ENCODE measurements at regions not wholly inside any gene's neighbourhood (a gene's known extent, or its start where the extent isn't known, plus 50 kb on each side); places are given as distances from the start of the nearest gene placed in this dataset.

DNA sequence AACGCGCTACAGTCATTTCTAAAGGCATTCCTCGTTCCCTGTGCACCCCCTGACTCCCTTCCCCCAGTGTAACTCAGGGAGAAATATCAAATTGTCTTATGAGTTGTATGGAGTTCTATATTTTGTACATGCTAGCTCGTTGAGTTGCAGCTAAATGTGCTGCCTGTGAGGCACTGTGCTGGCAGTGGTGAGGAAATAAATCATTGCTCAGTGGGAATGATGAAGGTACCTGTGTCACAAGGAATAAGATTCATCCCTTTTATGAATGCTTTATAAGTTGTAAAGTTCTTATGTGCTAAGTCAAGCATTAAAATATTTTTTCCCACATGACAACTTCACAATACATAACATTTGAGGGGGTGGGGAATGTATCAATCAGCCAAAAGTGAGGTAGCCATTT lies 939.6 kb upstream of the CRIM1 start:
- H3K79me2 ChIP-seq (ENCODE audit: insufficient read depth, low read length) = no peaks in the 10 kb centered on the region
- H3K27me3 ChIP-seq (ENCODE audit: insufficient read depth, low read length, poor library complexity, severe bottlenecking) = no peaks in the 10 kb centered on the region
- H3K4me1 ChIP-seq (ENCODE audit: insufficient read depth, low read length, poor library complexity, severe bottlenecking) = no peaks in the 10 kb centered on the region
- no peak overlapping the region for H2AFZ ChIP-seq (ENCODE audit: low read length)
- H3K9me2 ChIP-seq (replicated peaks; ENCODE audit: low read depth, low read length) = no peaks in the 10 kb centered on the region
- H3K4me2 ChIP-seq (ENCODE audit: low read depth, low read length, poor library complexity, severe bottlenecking) = no peak overlapping the region
- no peaks in the 10 kb centered on the region for H3K36me3 ChIP-seq (ENCODE audit: insufficient read depth, low read length)
- H3K4me3 ChIP-seq (ENCODE audit: low read length, poor library complexity, severe bottlenecking) = no peak overlapping the region
- H4K20me1 ChIP-seq (ENCODE audit: insufficient read depth, low read length, poor library complexity, severe bottlenecking) = no peaks in the 10 kb centered on the region
- no peaks in the 10 kb centered on the region for H3F3A ChIP-seq (ENCODE audit: low read depth)
- H3K9me3 ChIP-seq (ENCODE audit: insufficient read depth, low read depth, low read length) = no peaks in the 10 kb centered on the region
- TF ChIP-seq, protein P1, sequence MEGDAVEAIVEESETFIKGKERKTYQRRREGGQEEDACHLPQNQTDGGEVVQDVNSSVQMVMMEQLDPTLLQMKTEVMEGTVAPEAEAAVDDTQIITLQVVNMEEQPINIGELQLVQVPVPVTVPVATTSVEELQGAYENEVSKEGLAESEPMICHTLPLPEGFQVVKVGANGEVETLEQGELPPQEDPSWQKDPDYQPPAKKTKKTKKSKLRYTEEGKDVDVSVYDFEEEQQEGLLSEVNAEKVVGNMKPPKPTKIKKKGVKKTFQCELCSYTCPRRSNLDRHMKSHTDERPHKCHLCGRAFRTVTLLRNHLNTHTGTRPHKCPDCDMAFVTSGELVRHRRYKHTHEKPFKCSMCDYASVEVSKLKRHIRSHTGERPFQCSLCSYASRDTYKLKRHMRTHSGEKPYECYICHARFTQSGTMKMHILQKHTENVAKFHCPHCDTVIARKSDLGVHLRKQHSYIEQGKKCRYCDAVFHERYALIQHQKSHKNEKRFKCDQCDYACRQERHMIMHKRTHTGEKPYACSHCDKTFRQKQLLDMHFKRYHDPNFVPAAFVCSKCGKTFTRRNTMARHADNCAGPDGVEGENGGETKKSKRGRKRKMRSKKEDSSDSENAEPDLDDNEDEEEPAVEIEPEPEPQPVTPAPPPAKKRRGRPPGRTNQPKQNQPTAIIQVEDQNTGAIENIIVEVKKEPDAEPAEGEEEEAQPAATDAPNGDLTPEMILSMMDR (conservative IDR thresholded peaks at IDR 0.05; ENCODE audit: low read length) = no peak
- no peak for TF ChIP-seq EZH2phosphoT487 (IDR thresholded peaks at IDR 0.05; ENCODE audit: borderline replicate concordance)
- no peak overlapping the region for H3K9ac ChIP-seq (ENCODE audit: low read depth, low read length, poor library complexity, severe bottlenecking)

DNA sequence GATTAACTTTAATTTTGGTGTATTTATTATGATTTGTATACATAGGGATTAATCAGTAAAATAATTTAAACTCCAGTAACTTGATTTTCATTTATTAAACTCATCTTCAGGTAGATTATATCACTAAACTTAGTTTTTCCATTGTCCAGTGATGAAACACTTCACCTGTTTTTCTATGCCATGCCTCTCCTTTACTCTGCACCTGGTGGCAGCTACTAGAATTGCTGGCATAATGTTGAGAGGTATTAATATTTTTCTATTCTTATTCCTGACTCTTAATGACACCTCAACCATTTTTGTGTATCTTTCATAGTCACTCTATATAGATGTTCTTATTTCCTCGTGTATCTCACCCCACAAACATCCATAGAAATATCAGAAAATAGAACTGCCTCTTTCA lies 940.3 kb upstream of the CRIM1 start:
- Histone ChIP-seq H3K36me3 (ENCODE audit: insufficient read depth, low read length) (no peaks in the 10 kb centered on the region), H3F3A (ENCODE audit: low read depth) (no peaks in the 10 kb centered on the region), H3K4me2 (ENCODE audit: low read depth, low read length, poor library complexity, severe bottlenecking) (no peak overlapping the region), H3K79me2 (ENCODE audit: insufficient read depth, low read length) (no peaks in the 10 kb centered on the region), H3K27me3 (ENCODE audit: insufficient read depth, low read length, poor library complexity, severe bottlenecking) (no peaks in the 10 kb centered on the region), H3K4me3 (ENCODE audit: low read length, poor library complexity, severe bottlenecking) (no peak overlapping the region), H3K9ac (ENCODE audit: low read depth, low read length, poor library complexity, severe bottlenecking) (no peak overlapping the region), H4K20me1 (ENCODE audit: insufficient read depth, low read length, poor library complexity, severe bottlenecking) (no peaks in the 10 kb centered on the region), H2AFZ (ENCODE audit: low read length) (no peak overlapping the region), H3K9me2 (replicated peaks; ENCODE audit: low read depth, low read length) (no peaks in the 10 kb centered on the region), H3K9me3 (ENCODE audit: insufficient read depth, low read depth, low read length) (no peaks in the 10 kb centered on the region), H3K4me1 (ENCODE audit: insufficient read depth, low read length, poor library complexity, severe bottlenecking) (no peaks in the 10 kb centered on the region)
- TF ChIP-seq, protein P1 (conservative IDR thresholded peaks at IDR 0.05; ENCODE audit: low read length) = peak; percentile 20; the same call in 1 of the 2 replicates
- TF ChIP-seq EZH2phosphoT487 (IDR thresholded peaks at IDR 0.05; ENCODE audit: borderline replicate concordance) = no peak

DNA sequence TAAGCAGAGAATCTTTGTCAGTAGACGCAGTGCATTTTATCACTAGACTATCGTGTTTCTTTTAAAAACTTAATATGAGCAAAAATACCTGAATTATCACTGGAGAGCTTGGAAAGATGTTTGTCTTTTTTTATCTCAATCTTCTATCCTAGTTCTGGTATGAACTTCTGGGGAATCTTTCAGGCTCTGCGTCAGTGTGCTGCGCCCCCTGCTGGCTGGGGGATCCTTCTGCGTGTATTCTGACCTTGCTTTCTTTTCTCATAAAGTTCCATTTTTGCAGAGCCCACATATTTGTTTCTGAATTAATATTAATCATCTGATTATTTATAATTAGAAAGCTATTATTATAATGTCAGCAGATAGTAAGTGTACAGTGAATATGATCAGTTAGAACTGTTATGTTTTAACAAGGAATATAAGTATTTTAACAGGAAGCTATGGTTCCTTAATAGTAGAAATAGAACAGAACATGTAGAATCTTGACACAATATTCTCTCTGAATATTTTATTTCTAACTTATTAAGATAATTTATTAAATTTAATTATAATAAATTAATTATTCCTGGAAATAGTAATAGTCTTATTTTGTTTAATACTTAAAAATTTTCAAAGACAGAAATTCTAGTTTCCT lies 945.0 kb upstream of the CRIM1 start:
- H3K4me2 ChIP-seq (ENCODE audit: low read depth, low read length, poor library complexity, severe bottlenecking) = no peak overlapping the region
- H3K27me3 ChIP-seq (ENCODE audit: insufficient read depth, low read length, poor library complexity, severe bottlenecking) = no peaks in the 10 kb centered on the region
- H3F3A ChIP-seq (ENCODE audit: low read depth) = no peaks in the 10 kb centered on the region
- H3K4me1 ChIP-seq (ENCODE audit: insufficient read depth, low read length, poor library complexity, severe bottlenecking) = no peaks in the 10 kb centered on the region
- H3K36me3 ChIP-seq (ENCODE audit: insufficient read depth, low read length) = no peaks in the 10 kb centered on the region
- H3K79me2 ChIP-seq (ENCODE audit: insufficient read depth, low read length) = no peaks in the 10 kb centered on the region
- no peaks in the 10 kb centered on the region for H4K20me1 ChIP-seq (ENCODE audit: insufficient read depth, low read length, poor library complexity, severe bottlenecking)
- no peaks in the 10 kb centered on the region for H3K9me3 ChIP-seq (ENCODE audit: insufficient read depth, low read depth, low read length)
- H3K9me2 ChIP-seq (replicated peaks; ENCODE audit: low read depth, low read length) = no peaks in the 10 kb centered on the region
- H2AFZ ChIP-seq (ENCODE audit: low read length) = peak overlapping the region; percentile 78
- no peak for TF ChIP-seq EZH2phosphoT487 (IDR thresholded peaks at IDR 0.05; ENCODE audit: borderline replicate concordance)
- TF ChIP-seq, protein P1 (conservative IDR thresholded peaks at IDR 0.05; ENCODE audit: low read length) = peak; percentile 93
- H3K9ac ChIP-seq (ENCODE audit: low read depth, low read length, poor library complexity, severe bottlenecking) = no peak overlapping the region
- H3K4me3 ChIP-seq (ENCODE audit: low read length, poor library complexity, severe bottlenecking) = no peak overlapping the region
